NB4 (cell line): ENCODE measurements at regions not wholly inside any gene's neighbourhood (a gene's known extent, or its start where the extent isn't known, plus 50 kb on each side); places are given as distances from the start of the nearest gene placed in this dataset.
"Not testable (repeated sequence)": the region's sequence is repeated elsewhere in the genome, so short reads cannot be mapped to it uniquely, and the experiment has no call there.

ENCODE experiments used
- MYC ChIP-seq: IDR thresholded peaks from 2 replicates; pipeline ENCODE4 v1.6.1; 2011; ENCODE audit warnings: low read depth, low read length
- POLR2A ChIP-seq: IDR thresholded peaks from 2 replicates; pipeline ENCODE4 v1.6.1; 2011; ENCODE audit warnings: mild to moderate bottlenecking; ENCODE audit not compliant: insufficient read length; ENCODE audit errors: extremely low read depth
- TF ChIP-seq, protein P1 (sequence below): IDR thresholded peaks from one replicate; pipeline ENCODE4 v1.5.1; 2012; ENCODE audit warnings: low read depth, low read length

- not testable (repeated sequence) for TF ChIP-seq POLR2A, MYC
- TF ChIP-seq, protein P1, sequence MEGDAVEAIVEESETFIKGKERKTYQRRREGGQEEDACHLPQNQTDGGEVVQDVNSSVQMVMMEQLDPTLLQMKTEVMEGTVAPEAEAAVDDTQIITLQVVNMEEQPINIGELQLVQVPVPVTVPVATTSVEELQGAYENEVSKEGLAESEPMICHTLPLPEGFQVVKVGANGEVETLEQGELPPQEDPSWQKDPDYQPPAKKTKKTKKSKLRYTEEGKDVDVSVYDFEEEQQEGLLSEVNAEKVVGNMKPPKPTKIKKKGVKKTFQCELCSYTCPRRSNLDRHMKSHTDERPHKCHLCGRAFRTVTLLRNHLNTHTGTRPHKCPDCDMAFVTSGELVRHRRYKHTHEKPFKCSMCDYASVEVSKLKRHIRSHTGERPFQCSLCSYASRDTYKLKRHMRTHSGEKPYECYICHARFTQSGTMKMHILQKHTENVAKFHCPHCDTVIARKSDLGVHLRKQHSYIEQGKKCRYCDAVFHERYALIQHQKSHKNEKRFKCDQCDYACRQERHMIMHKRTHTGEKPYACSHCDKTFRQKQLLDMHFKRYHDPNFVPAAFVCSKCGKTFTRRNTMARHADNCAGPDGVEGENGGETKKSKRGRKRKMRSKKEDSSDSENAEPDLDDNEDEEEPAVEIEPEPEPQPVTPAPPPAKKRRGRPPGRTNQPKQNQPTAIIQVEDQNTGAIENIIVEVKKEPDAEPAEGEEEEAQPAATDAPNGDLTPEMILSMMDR = not testable (repeated sequence)
Observed at GRCh38 chr7:140254976-140255375, 78.2 kb upstream of the KDM7A start.
